ENCODE measurements at regions not wholly inside any gene's neighbourhood (a gene's known extent, or its start where the extent isn't known, plus 50 kb on each side); places are given as distances from the start of the nearest gene placed in this dataset.

GRCh38 chr3:177745607-177746005 lies 548.3 kb upstream of the TBL1XR1 start:
- DNase-seq (ENCODE audit: low spot score) = no peak

GRCh38 chr3:177746337-177746933 lies 549.2 kb upstream of the TBL1XR1 start:
- no peak for DNase-seq (ENCODE audit: low spot score)

GRCh38 chr3:177749836-177750235 lies 552.6 kb upstream of the TBL1XR1 start:
- DNase-seq (ENCODE audit: low spot score) = no peak

- no peak for DNase-seq (ENCODE audit: low spot score)
Observed at GRCh38 chr3:177750436-177750835, 553.2 kb upstream of the TBL1XR1 start.

GRCh38 chr3:177751770-177752169 lies 554.5 kb upstream of the TBL1XR1 start:
- no peak for DNase-seq (ENCODE audit: low spot score)

GRCh38 chr3:177752831-177753230 lies 555.5 kb upstream of the TBL1XR1 start:
- DNase-seq (ENCODE audit: low spot score) = no peak

GRCh38 chr3:177753451-177754155 lies 556.3 kb upstream of the TBL1XR1 start:
- no peak for DNase-seq (ENCODE audit: low spot score)

GRCh38 chr3:177754508-177754921 lies 557.2 kb upstream of the TBL1XR1 start:
- DNase-seq (ENCODE audit: low spot score) = no peak

- no peak for DNase-seq (ENCODE audit: low spot score)
Observed at GRCh38 chr3:177758126-177758525, 560.8 kb upstream of the TBL1XR1 start.

GRCh38 chr3:177760803-177761202 lies 563.5 kb upstream of the TBL1XR1 start:
- no peak for DNase-seq (ENCODE audit: low spot score)

GRCh38 chr3:177764377-177764912 lies 567.2 kb upstream of the TBL1XR1 start:
- no peak for DNase-seq (ENCODE audit: low spot score)

GRCh38 chr3:177764933-177765332 lies 567.7 kb upstream of the TBL1XR1 start:
- DNase-seq (ENCODE audit: low spot score) = no peak

GRCh38 chr3:177770383-177771230 lies 573.3 kb upstream of the TBL1XR1 start:
- DNase-seq (ENCODE audit: low spot score) = no peak

GRCh38 chr3:177771780-177772179 lies 574.5 kb upstream of the TBL1XR1 start:
- DNase-seq (ENCODE audit: low spot score) = no peak

- DNase-seq (ENCODE audit: low spot score) = peak; percentile 48
Observed at GRCh38 chr3:177772908-177773557, 575.8 kb upstream of the TBL1XR1 start.

GRCh38 chr3:177773717-177774116 lies 576.4 kb upstream of the TBL1XR1 start:
- no peak for DNase-seq (ENCODE audit: low spot score)

- no peak for DNase-seq (ENCODE audit: low spot score)
Observed at GRCh38 chr3:177776661-177777101, 579.4 kb upstream of the TBL1XR1 start.

- DNase-seq (ENCODE audit: low spot score) = peak; percentile 75
Observed at GRCh38 chr3:177777699-177778098, 580.4 kb upstream of the TBL1XR1 start.

- DNase-seq (ENCODE audit: low spot score) = no peak
Observed at GRCh38 chr3:177778633-177779032, 581.4 kb upstream of the TBL1XR1 start.

GRCh38 chr3:177781686-177782161 lies 584.4 kb upstream of the TBL1XR1 start:
- DNase-seq (ENCODE audit: low spot score) = peak; percentile 23

GRCh38 chr3:177783338-177783737 lies 586.1 kb upstream of the TBL1XR1 start:
- no peak for DNase-seq (ENCODE audit: low spot score)

GRCh38 chr3:177783767-177784166 lies 586.5 kb upstream of the TBL1XR1 start:
- DNase-seq (ENCODE audit: low spot score) = no peak

All from pons (tissue), 1 donor.